BJ (cell line): ENCODE measurements at regions not wholly inside any gene's neighbourhood (a gene's known extent, or its start where the extent isn't known, plus 50 kb on each side); places are given as distances from the start of the nearest gene placed in this dataset.
A peak's percentile ranks its signal among the peaks of the same experiment; 100 is the strongest.

ENCODE experiments used
- CTCF ChIA-PET: fragments of 350-600 bp; formaldehyde crosslinking; extraction: SDS; loops from one replicate; lab custom pipeline; 2021; ENCODE audit warnings: antibody characterized with exemption, inconsistent platforms; lab: Yijun Ruan, JAX
- POLR2A ChIA-PET: fragments of 300-600 bp; sonication (Branson Sonifier 250); formaldehyde crosslinking; extraction: SDS; loops from one replicate; lab custom pipeline; 2021; ENCODE audit warnings: antibody characterized with exemption; lab: Charles Lee
- DNase-seq: peaks from one replicate; pipeline ENCODE4 v3.0.0-alpha.2; 2011; ENCODE audit warnings: low read depth
- H3K27me3 ChIP-seq: 2 replicates; pipeline ENCODE4 v1.6.0; 2011; ENCODE audit warnings: low read length; ENCODE audit not compliant: control insufficient read depth, insufficient read depth
- H3K36me3 ChIP-seq: 2 replicates; pipeline ENCODE4 v1.5.1; 2011; ENCODE audit warnings: low read length; ENCODE audit not compliant: control insufficient read depth, insufficient read depth
- H3K4me3 ChIP-seq: 2 replicates; pipeline ENCODE4 v1.5.1; 2011; ENCODE audit warnings: low read depth, mild to moderate bottlenecking, control low read depth, low read length
- CTCF ChIP-seq: IDR thresholded peaks from 2 replicates; pipeline ENCODE4 v1.5.1; 2011; ENCODE audit warnings: low read depth, mild to moderate bottlenecking, control low read depth, inconsistent platforms, low read length, moderate library complexity; ENCODE audit not compliant: insufficient read depth

- ChIA-PET CTCF (no interaction called here), POLR2A (no interaction called here)
- TF ChIP-seq CTCF: no peak
- H3K27me3 ChIP-seq: no peaks in the 10 kb centered on the region
- H3K36me3 ChIP-seq: no peaks in the 10 kb centered on the region
- DNase-seq: no peak
- no peak overlapping the region for H3K4me3 ChIP-seq
Measured at GRCh38 chr5:125196481-125197111, 450.2 kb upstream of the ZNF608 start.

GRCh38 chr5:125197321-125197720 is 450.9 kb upstream of the ZNF608 start:
- TF ChIP-seq CTCF: no peak
- POLR2A ChIA-PET: no interaction called here
- no peak for DNase-seq

GRCh38 chr5:125198270-125198974 is 452.0 kb upstream of the ZNF608 start:
- peak; percentile 36 for DNase-seq
- no peak for TF ChIP-seq CTCF
- H3K27me3 ChIP-seq: no peaks in the 10 kb centered on the region
- H3K36me3 ChIP-seq: no peaks in the 10 kb centered on the region
- no peak overlapping the region for H3K4me3 ChIP-seq
- ChIA-PET POLR2A (no interaction called here), CTCF (interaction anchor here (0.6 to 1.1 kb wide), 3 partner anchors 10 to 299 kb away, joined by 3 to 4 read pairs (median 4); no protein-coding TSS in a partner anchor)

More at GRCh38 chr5:125197321-125197720, 450.9 kb upstream of the ZNF608 start:
- CTCF ChIA-PET: no interaction called here
- Histone ChIP-seq H3K36me3 (no peaks in the 10 kb centered on the region), H3K4me3 (no peak overlapping the region), H3K27me3 (no peaks in the 10 kb centered on the region)

GRCh38 chr5:125199373-125199772 is 452.9 kb upstream of the ZNF608 start:
- DNase-seq: no peak
- ChIA-PET POLR2A (no interaction called here), CTCF (interaction anchor here (1.1 kb wide), 1 partner anchor 11 kb away, joined by 4 read pairs; no protein-coding TSS in a partner anchor)
- H3K36me3 ChIP-seq: no peaks in the 10 kb centered on the region
- no peak for TF ChIP-seq CTCF
- H3K4me3 ChIP-seq: no peak overlapping the region
- H3K27me3 ChIP-seq: no peaks in the 10 kb centered on the region

GRCh38 chr5:125199968-125200865 is 453.8 kb upstream of the ZNF608 start:
- ChIA-PET POLR2A (no interaction called here), CTCF (interaction anchor here (2.0 to 2.3 kb wide), 2 partner anchors 10 to 27 kb away, joined by 6 read pairs; no protein-coding TSS in a partner anchor)
- H3K4me3 ChIP-seq: peak overlapping the region; percentile 16
- DNase-seq: no peak
- no peak for TF ChIP-seq CTCF
- no peaks in the 10 kb centered on the region for H3K27me3 ChIP-seq
- no peaks in the 10 kb centered on the region for H3K36me3 ChIP-seq
